ENCODE measurements at regions not wholly inside any gene's neighbourhood (a gene's known extent, or its start where the extent isn't known, plus 50 kb on each side); places are given as distances from the start of the nearest gene placed in this dataset.
"Not testable (repeated sequence)": the region's sequence is repeated elsewhere in the genome, so short reads cannot be mapped to it uniquely, and the experiment has no call there.

DNA sequence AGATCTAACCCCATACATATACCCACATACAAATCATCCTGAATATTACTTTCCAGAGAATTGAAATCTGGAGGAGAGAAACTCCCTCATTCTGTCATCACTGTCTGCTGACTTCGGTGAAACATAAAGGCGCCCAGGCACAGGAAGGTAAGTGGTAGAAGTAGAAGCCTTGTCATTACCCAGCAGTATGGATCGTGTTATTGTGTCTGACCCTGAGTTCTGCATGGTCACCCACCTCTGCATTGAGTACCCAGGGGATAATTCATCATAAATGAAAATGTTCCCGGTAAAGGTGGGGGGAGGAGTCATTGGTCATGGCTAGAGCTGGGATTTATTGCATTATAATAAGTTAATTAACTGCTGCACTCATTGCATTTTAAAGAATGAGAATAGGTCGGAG lies 342.6 kb upstream of the PKN2 start:
- TF ChIP-seq ISL1 (CRISPR knock-in tag; IDR thresholded peaks at IDR 0.05) (no peak), ESRRG (CRISPR knock-in tag; IDR thresholded peaks at IDR 0.05) (no peak), CSDC2 (CRISPR knock-in tag; IDR thresholded peaks at IDR 0.05) (no peak), ZNF565 (CRISPR knock-in tag; conservative IDR thresholded peaks at IDR 0.05; ENCODE audit: low read depth) (no peak), BACH2 (CRISPR knock-in tag; IDR thresholded peaks at IDR 0.05; ENCODE audit: borderline replicate concordance) (no peak), ZNF8 (CRISPR knock-in tag; IDR thresholded peaks at IDR 0.05) (no peak), TCF4 (CRISPR knock-in tag; IDR thresholded peaks at IDR 0.05; ENCODE audit: borderline replicate concordance) (no peak), ZNF70 (CRISPR knock-in tag; IDR thresholded peaks at IDR 0.05) (no peak), ZFP30 (CRISPR knock-in tag; IDR thresholded peaks at IDR 0.05) (no peak), OSR1 (CRISPR knock-in tag; IDR thresholded peaks at IDR 0.05) (no peak), ARNTL (CRISPR knock-in tag; IDR thresholded peaks at IDR 0.05; ENCODE audit: borderline replicate concordance, low read depth) (no peak), TOX (CRISPR knock-in tag; IDR thresholded peaks at IDR 0.05; ENCODE audit: borderline replicate concordance) (no peak), ZC3H10 (CRISPR knock-in tag; IDR thresholded peaks at IDR 0.05) (no peak), PPARA (CRISPR knock-in tag; IDR thresholded peaks at IDR 0.05; ENCODE audit: borderline replicate concordance) (no peak)
- TF ChIP-seq, protein P1, sequence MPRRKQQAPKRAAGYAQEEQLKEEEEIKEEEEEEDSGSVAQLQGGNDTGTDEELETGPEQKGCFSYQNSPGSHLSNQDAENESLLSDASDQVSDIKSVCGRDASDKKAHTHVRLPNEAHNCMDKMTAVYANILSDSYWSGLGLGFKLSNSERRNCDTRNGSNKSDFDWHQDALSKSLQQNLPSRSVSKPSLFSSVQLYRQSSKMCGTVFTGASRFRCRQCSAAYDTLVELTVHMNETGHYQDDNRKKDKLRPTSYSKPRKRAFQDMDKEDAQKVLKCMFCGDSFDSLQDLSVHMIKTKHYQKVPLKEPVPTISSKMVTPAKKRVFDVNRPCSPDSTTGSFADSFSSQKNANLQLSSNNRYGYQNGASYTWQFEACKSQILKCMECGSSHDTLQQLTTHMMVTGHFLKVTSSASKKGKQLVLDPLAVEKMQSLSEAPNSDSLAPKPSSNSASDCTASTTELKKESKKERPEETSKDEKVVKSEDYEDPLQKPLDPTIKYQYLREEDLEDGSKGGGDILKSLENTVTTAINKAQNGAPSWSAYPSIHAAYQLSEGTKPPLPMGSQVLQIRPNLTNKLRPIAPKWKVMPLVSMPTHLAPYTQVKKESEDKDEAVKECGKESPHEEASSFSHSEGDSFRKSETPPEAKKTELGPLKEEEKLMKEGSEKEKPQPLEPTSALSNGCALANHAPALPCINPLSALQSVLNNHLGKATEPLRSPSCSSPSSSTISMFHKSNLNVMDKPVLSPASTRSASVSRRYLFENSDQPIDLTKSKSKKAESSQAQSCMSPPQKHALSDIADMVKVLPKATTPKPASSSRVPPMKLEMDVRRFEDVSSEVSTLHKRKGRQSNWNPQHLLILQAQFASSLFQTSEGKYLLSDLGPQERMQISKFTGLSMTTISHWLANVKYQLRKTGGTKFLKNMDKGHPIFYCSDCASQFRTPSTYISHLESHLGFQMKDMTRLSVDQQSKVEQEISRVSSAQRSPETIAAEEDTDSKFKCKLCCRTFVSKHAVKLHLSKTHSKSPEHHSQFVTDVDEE (CRISPR knock-in tag; IDR thresholded peaks at IDR 0.05) = no peak
- TF ChIP-seq, protein P2, sequence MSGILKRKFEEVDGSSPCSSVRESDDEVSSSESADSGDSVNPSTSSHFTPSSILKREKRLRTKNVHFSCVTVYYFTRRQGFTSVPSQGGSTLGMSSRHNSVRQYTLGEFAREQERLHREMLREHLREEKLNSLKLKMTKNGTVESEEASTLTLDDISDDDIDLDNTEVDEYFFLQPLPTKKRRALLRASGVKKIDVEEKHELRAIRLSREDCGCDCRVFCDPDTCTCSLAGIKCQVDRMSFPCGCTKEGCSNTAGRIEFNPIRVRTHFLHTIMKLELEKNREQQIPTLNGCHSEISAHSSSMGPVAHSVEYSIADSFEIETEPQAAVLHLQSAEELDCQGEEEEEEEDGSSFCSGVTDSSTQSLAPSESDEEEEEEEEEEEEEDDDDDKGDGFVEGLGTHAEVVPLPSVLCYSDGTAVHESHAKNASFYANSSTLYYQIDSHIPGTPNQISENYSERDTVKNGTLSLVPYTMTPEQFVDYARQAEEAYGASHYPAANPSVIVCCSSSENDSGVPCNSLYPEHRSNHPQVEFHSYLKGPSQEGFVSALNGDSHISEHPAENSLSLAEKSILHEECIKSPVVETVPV (CRISPR knock-in tag; IDR thresholded peaks at IDR 0.05) = no peak
- TF ChIP-seq, protein P3, sequence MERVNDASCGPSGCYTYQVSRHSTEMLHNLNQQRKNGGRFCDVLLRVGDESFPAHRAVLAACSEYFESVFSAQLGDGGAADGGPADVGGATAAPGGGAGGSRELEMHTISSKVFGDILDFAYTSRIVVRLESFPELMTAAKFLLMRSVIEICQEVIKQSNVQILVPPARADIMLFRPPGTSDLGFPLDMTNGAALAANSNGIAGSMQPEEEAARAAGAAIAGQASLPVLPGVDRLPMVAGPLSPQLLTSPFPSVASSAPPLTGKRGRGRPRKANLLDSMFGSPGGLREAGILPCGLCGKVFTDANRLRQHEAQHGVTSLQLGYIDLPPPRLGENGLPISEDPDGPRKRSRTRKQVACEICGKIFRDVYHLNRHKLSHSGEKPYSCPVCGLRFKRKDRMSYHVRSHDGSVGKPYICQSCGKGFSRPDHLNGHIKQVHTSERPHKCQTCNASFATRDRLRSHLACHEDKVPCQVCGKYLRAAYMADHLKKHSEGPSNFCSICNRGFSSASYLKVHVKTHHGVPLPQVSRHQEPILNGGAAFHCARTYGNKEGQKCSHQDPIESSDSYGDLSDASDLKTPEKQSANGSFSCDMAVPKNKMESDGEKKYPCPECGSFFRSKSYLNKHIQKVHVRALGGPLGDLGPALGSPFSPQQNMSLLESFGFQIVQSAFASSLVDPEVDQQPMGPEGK (CRISPR knock-in tag; IDR thresholded peaks at IDR 0.05; ENCODE audit: borderline replicate concordance) = no peak
- TF ChIP-seq, protein P4, sequence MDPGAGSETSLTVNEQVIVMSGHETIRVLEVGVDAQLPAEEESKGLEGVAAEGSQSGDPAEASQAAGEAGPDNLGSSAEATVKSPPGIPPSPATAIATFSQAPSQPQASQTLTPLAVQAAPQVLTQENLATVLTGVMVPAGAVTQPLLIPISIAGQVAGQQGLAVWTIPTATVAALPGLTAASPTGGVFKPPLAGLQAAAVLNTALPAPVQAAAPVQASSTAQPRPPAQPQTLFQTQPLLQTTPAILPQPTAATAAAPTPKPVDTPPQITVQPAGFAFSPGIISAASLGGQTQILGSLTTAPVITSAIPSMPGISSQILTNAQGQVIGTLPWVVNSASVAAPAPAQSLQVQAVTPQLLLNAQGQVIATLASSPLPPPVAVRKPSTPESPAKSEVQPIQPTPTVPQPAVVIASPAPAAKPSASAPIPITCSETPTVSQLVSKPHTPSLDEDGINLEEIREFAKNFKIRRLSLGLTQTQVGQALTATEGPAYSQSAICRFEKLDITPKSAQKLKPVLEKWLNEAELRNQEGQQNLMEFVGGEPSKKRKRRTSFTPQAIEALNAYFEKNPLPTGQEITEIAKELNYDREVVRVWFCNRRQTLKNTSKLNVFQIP (CRISPR knock-in tag; IDR thresholded peaks at IDR 0.05; ENCODE audit: borderline replicate concordance, low read depth) = no peak
- TF ChIP-seq, protein P5, sequence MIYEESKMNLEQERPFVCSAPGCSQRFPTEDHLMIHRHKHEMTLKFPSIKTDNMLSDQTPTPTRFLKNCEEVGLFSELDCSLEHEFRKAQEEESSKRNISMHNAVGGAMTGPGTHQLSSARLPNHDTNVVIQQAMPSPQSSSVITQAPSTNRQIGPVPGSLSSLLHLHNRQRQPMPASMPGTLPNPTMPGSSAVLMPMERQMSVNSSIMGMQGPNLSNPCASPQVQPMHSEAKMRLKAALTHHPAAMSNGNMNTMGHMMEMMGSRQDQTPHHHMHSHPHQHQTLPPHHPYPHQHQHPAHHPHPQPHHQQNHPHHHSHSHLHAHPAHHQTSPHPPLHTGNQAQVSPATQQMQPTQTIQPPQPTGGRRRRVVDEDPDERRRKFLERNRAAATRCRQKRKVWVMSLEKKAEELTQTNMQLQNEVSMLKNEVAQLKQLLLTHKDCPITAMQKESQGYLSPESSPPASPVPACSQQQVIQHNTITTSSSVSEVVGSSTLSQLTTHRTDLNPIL (CRISPR knock-in tag; IDR thresholded peaks at IDR 0.05; ENCODE audit: low read depth) = no peak
- ATAC-seq = no peak

DNA sequence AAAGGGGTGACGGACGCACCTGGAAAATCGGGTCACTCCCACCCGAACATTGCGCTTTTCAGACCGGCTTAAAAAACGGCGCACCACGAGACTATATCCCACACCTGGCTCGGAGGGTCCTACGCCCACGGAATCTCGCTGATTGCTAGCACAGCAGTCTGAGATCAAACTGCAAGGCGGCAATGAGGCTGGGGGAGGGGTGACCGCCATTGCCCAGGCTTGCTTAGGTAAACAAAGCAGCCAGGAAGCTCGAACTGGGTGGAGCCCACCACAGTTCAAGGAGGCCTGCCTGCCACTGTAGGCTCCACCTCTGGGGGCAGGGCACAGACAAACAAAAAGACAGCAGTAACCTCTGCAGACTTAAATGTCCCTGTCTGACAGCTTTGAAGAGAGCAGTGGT lies 342.0 kb upstream of the PKN2 start:
- ATAC-seq = not testable (repeated sequence)

DNA sequence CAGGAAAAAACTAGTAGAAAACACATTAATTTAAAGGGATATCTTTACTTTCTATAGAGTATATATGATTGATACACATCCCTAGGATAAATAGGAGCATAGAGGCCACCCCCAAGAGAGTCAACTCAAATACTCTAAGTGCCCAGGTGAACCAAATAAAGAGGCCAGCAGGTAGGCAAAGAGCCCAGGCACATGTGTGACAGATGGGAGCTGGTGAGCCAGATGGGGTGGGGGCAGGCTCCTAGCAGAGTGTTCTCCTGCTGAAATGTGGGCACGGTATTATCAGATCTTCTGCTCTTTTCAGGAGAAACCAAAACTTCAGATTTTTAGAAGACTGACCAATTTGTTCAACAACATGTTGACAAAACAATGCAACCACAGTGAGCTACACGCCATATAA lies 333.4 kb upstream of the PKN2 start:
- TF ChIP-seq, protein P5 (CRISPR knock-in tag; IDR thresholded peaks at IDR 0.05; ENCODE audit: low read depth) = no peak
- no peak for TF ChIP-seq CSDC2 (CRISPR knock-in tag; IDR thresholded peaks at IDR 0.05)
- no peak for TF ChIP-seq ZFP30 (CRISPR knock-in tag; IDR thresholded peaks at IDR 0.05)
- TF ChIP-seq TOX (CRISPR knock-in tag; IDR thresholded peaks at IDR 0.05; ENCODE audit: borderline replicate concordance) = no peak
- no peak for TF ChIP-seq OSR1 (CRISPR knock-in tag; IDR thresholded peaks at IDR 0.05)
- TF ChIP-seq, protein P2 (CRISPR knock-in tag; IDR thresholded peaks at IDR 0.05) = no peak
- no peak for TF ChIP-seq ZNF8 (CRISPR knock-in tag; IDR thresholded peaks at IDR 0.05)
- TF ChIP-seq TCF4 (CRISPR knock-in tag; IDR thresholded peaks at IDR 0.05; ENCODE audit: borderline replicate concordance) = no peak
- ATAC-seq = no peak
